T-helper 1 cell (primary cell): ENCODE measurements at regions not wholly inside any gene's neighbourhood (a gene's known extent, or its start where the extent isn't known, plus 50 kb on each side); places are given as distances from the start of the nearest gene placed in this dataset.

ENCODE experiments used
- DNase-seq, 5 donors: peaks; one replicate each; pipeline ENCODE4 v3.0.0-alpha.2; 2012 to 2020

GRCh38 chr4:155616117-155616516 is 50.5 kb upstream of the GUCY1A1 start:
- no peak for DNase-seq

GRCh38 chr4:155615081-155615887 is 51.4 kb upstream of the GUCY1A1 start:
- DNase-seq, result no peak

- DNase-seq, result no peak
Observed at GRCh38 chr4:155614111-155614762, 52.4 kb upstream of the GUCY1A1 start.

GRCh38 chr4:155612074-155612473 is 54.6 kb upstream of the GUCY1A1 start:
- no peak for DNase-seq

- DNase-seq, result no peak
Observed at GRCh38 chr4:155611501-155611900, 55.1 kb upstream of the GUCY1A1 start.

GRCh38 chr4:155610143-155610542 is 56.5 kb upstream of the GUCY1A1 start:
- no peak for DNase-seq

GRCh38 chr4:155609455-155610059 is 57.1 kb upstream of the GUCY1A1 start:
- no peak for DNase-seq

GRCh38 chr4:155608225-155608885 is 58.3 kb upstream of the GUCY1A1 start:
- DNase-seq, result no peak

- no peak for DNase-seq
Observed at GRCh38 chr4:155607481-155607880, 59.2 kb upstream of the GUCY1A1 start.

- no peak for DNase-seq
Observed at GRCh38 chr4:155604718-155605626, 61.7 kb upstream of the GUCY1A1 start.

- no peak for DNase-seq
Observed at GRCh38 chr4:155603360-155603891, 63.2 kb upstream of the GUCY1A1 start.

GRCh38 chr4:155602351-155603140 is 64.1 kb upstream of the GUCY1A1 start:
- no peak for DNase-seq

- DNase-seq, result no peak
Observed at GRCh38 chr4:155600244-155600643, 66.4 kb upstream of the GUCY1A1 start.

GRCh38 chr4:155599596-155599995 is 67.1 kb upstream of the GUCY1A1 start:
- no peak for DNase-seq

- no peak for DNase-seq
Observed at GRCh38 chr4:155599085-155599484, 67.6 kb upstream of the GUCY1A1 start.

GRCh38 chr4:155597933-155598451 is 68.7 kb upstream of the GUCY1A1 start:
- no peak for DNase-seq

- no peak for DNase-seq
Observed at GRCh38 chr4:155597281-155597680, 69.4 kb upstream of the GUCY1A1 start.

- no peak for DNase-seq
Observed at GRCh38 chr4:155593793-155594192, 72.9 kb upstream of the GUCY1A1 start.

- no peak for DNase-seq
Observed at GRCh38 chr4:155592938-155593297, 73.7 kb upstream of the GUCY1A1 start.

GRCh38 chr4:155592179-155592937 is 74.3 kb upstream of the GUCY1A1 start:
- no peak for DNase-seq
